H1 (cell line): ENCODE measurements at regions not wholly inside any gene's neighbourhood (a gene's known extent, or its start where the extent isn't known, plus 50 kb on each side); places are given as distances from the start of the nearest gene placed in this dataset.

Experiments
- CTCF ChIA-PET: fragments of 300-600 bp; sonication (Branson Sonifier 250); formaldehyde crosslinking; loops from one replicate; lab custom pipeline; 2021; ENCODE audit not compliant: partially characterized antibody; lab: Charles Lee
- POLR2A ChIA-PET: fragments of 300-600 bp; sonication (Branson Sonifier 250); formaldehyde crosslinking; loops from one replicate; lab custom pipeline; 2021; ENCODE audit warnings: inconsistent platforms; ENCODE audit not compliant: partially characterized antibody; lab: Charles Lee
- DNase-seq, 2 experiments: peaks; one replicate each; pipeline versions ENCODE4 v3.0.0 to v3.0.0-alpha.2; 2010 to 2022; ENCODE audit warnings: low spot score in 2 of 2, low read depth in 1 of 2, mixed read lengths in 1 of 2
- FAIRE-seq: peaks from 2 replicates; lab custom pipeline; 2011; peaks lifted over from hg19 to GRCh38; lab: Jason Lieb, UNC
- H2AFZ ChIP-seq: 2 replicates; pipeline ENCODE4 v1.8.1; 2012; ENCODE audit warnings: low read length, inconsistent platforms
- H2AK5ac ChIP-seq: 2 replicates; pipeline ENCODE4 v1.6.1; 2013; ENCODE audit warnings: low read depth, low read length
- H2BK120ac ChIP-seq: replicated peaks from 2 replicates; pipeline ENCODE3; 2013; ENCODE audit warnings: low read depth, low read length, inconsistent platforms
- H2BK12ac ChIP-seq: 2 replicates; pipeline ENCODE4 v1.6.1; 2013; ENCODE audit warnings: low read depth, low read length
- H2BK15ac ChIP-seq: 2 replicates; pipeline ENCODE4 v1.6.1; 2013; ENCODE audit warnings: low read length
- H2BK20ac ChIP-seq: 2 replicates; pipeline ENCODE4 v1.6.1; 2013; ENCODE audit warnings: low read length
- H2BK5ac ChIP-seq: 2 replicates; pipeline ENCODE4 v1.6.1; 2013; ENCODE audit warnings: low read depth, low read length
- H3K14ac ChIP-seq: 2 replicates; pipeline ENCODE4 v1.6.1; 2013; ENCODE audit warnings: inconsistent platforms; ENCODE audit not compliant: insufficient read length
- H3K18ac ChIP-seq: 2 replicates; pipeline ENCODE4 v1.6.1; 2013; ENCODE audit warnings: low read length; ENCODE audit errors: extremely low read depth
- H3K23ac ChIP-seq: 2 replicates; pipeline ENCODE4 v1.6.1; 2013; ENCODE audit warnings: inconsistent platforms; ENCODE audit not compliant: insufficient read length
- H3K23me2 ChIP-seq: 2 replicates; pipeline ENCODE4 v1.6.1; 2013; ENCODE audit warnings: low read depth, low read length
- H3K27ac ChIP-seq: 2 replicates; pipeline ENCODE4 v1.6.1; 2011; ENCODE audit warnings: low read depth, low read length, inconsistent platforms
- H3K27me3 ChIP-seq, 4 experiments: replicated peaks in 1 of 4; 1 replicate in 1 of 4; 2 replicates in 3 of 4; pipeline versions ENCODE4 v1.6.1 to v1.8.1; 2011 to 2013; ENCODE audit warnings: low read length in 3 of 4, mild to moderate bottlenecking in 3 of 4, inconsistent platforms in 2 of 4, mixed read lengths in 2 of 4, moderate library complexity in 1 of 4; ENCODE audit not compliant: control insufficient read depth in 3 of 4, insufficient read depth in 3 of 4; ENCODE audit errors: extremely low read depth in 1 of 4
- H3K36me3 ChIP-seq, 4 experiments: 2 replicates each; pipeline versions ENCODE4 v1.6.1 to v1.8.1; 2011 to 2013; ENCODE audit warnings: mild to moderate bottlenecking in 4 of 4, low read length in 3 of 4, moderate library complexity in 2 of 4, control low read depth in 1 of 4, inconsistent platforms in 1 of 4; ENCODE audit not compliant: insufficient read depth in 4 of 4, control insufficient read depth in 2 of 4
- H3K4ac ChIP-seq: replicated peaks from 2 replicates; pipeline ENCODE3; 2013; ENCODE audit warnings: low read length, low read depth, mixed read lengths, inconsistent platforms; ENCODE audit not compliant: insufficient read length
- H3K4me1 ChIP-seq, 4 experiments: replicated peaks in 1 of 4; 1 replicate in 1 of 4; 2 replicates in 3 of 4; pipeline versions ENCODE4 v1.6.1 to v1.8.1; 2011 to 2013; ENCODE audit warnings: low read length in 3 of 4, inconsistent platforms in 2 of 4, mixed read lengths in 1 of 4; ENCODE audit not compliant: insufficient read depth in 4 of 4, control insufficient read depth in 3 of 4
- H3K4me2 ChIP-seq, 2 experiments: 2 replicates each; pipeline versions ENCODE4 v1.6.1 to v1.8.1; 2011 to 2013; ENCODE audit warnings: low read depth in 2 of 2, low read length in 2 of 2, control low read depth in 1 of 2, inconsistent platforms in 1 of 2, mild to moderate bottlenecking in 1 of 2; ENCODE audit not compliant: insufficient read depth in 1 of 2
- H3K4me3 ChIP-seq, 4 experiments: fragments of 200-600, 300-600 bp in 1 of 4; sonication (generic), shearing (Covaris generic), sonication (Bioruptor Twin) in 1 of 4; 2 replicates each; pipeline versions ENCODE4 v1.5.1 to v1.8.1; 2011 to 2016; ENCODE audit warnings: low read length in 4 of 4, low read depth in 3 of 4, control low read depth in 2 of 4, inconsistent platforms in 2 of 4, mild to moderate bottlenecking in 2 of 4, mixed read lengths in 1 of 4, moderate library complexity in 1 of 4; ENCODE audit not compliant: insufficient read depth in 2 of 4; ENCODE audit errors: extremely low read depth in 1 of 4
- H3K56ac ChIP-seq: replicated peaks from 2 replicates; pipeline ENCODE3; 2013; ENCODE audit warnings: low read depth, mild to moderate bottlenecking, mixed read lengths, low read length, inconsistent platforms; ENCODE audit not compliant: insufficient read length
- H3K79me1 ChIP-seq: 2 replicates; pipeline ENCODE4 v1.6.1; 2013; ENCODE audit warnings: low read depth, low read length, control low read depth
- H3K79me2 ChIP-seq, 2 experiments: 2 replicates each; pipeline versions ENCODE4 v1.6.1 to v1.8.1; 2012 to 2013; ENCODE audit warnings: low read length in 2 of 2, mild to moderate bottlenecking in 2 of 2, inconsistent platforms in 1 of 2; ENCODE audit not compliant: insufficient read depth in 2 of 2, control insufficient read depth in 1 of 2
- H3K9ac ChIP-seq, 4 experiments: replicated peaks in 1 of 4; 1 replicate in 1 of 4; 2 replicates in 3 of 4; pipeline versions ENCODE4 v1.6.1 to v1.8.1; 2011 to 2013; ENCODE audit warnings: low read depth in 3 of 4, low read length in 3 of 4, control low read depth in 2 of 4, mild to moderate bottlenecking in 2 of 4, moderate library complexity in 2 of 4, inconsistent platforms in 1 of 4; ENCODE audit errors: extremely low read depth in 1 of 4
- H3K9me3 ChIP-seq, 2 experiments: 2 replicates each; pipeline versions ENCODE4 v1.6.1 to v1.8.1; 2012 to 2013; ENCODE audit warnings: mild to moderate bottlenecking in 2 of 2, moderate library complexity in 2 of 2, control low read depth in 1 of 2, inconsistent platforms in 1 of 2, low read depth in 1 of 2, low read length in 1 of 2, mixed read lengths in 1 of 2; ENCODE audit not compliant: insufficient read depth in 2 of 2
- H4K20me1 ChIP-seq, 2 experiments: replicated peaks in 1 of 2; 2 replicates each; pipeline versions ENCODE3 to v1.8.1; 2011 to 2013; ENCODE audit warnings: inconsistent platforms in 2 of 2, low read length in 2 of 2, mild to moderate bottlenecking in 1 of 2; ENCODE audit not compliant: insufficient read depth in 2 of 2, control insufficient read depth in 1 of 2
- H4K5ac ChIP-seq: 2 replicates; pipeline ENCODE4 v1.6.1; 2013; ENCODE audit warnings: low read length, low read depth, mixed read lengths, inconsistent platforms; ENCODE audit not compliant: insufficient read length
- H4K8ac ChIP-seq: 2 replicates; pipeline ENCODE4 v1.8.0; 2013; ENCODE audit warnings: mild to moderate bottlenecking, moderate library complexity, low read length, inconsistent platforms; ENCODE audit not compliant: insufficient read depth; ENCODE audit errors: extremely low read depth
- H4K91ac ChIP-seq: replicated peaks from 2 replicates; pipeline ENCODE3; 2013; ENCODE audit warnings: low read length, mixed read lengths, inconsistent platforms; ENCODE audit not compliant: insufficient read length
- CHD2 ChIP-seq: IDR thresholded peaks from 2 replicates; pipeline ENCODE4 v1.6.1; 2012; ENCODE audit warnings: low read length, improper control_type of control experiment
- FOSL1 ChIP-seq: IDR thresholded peaks from 2 replicates; pipeline ENCODE4 v1.6.1; 2011; ENCODE audit warnings: mild to moderate bottlenecking, low read depth, low read length, moderate library complexity; ENCODE audit not compliant: insufficient read depth
- HDAC2 ChIP-seq, 2 experiments: fragments of 300-600 bp in 1 of 2; sonication (generic) in 1 of 2; IDR thresholded peaks; 2 replicates each; pipeline ENCODE4 v1.6.1; 2011 to 2012; ENCODE audit warnings: low read depth in 2 of 2, low read length in 2 of 2, mild to moderate bottlenecking in 2 of 2, moderate library complexity in 2 of 2, borderline replicate concordance in 1 of 2, inconsistent platforms in 1 of 2
- KDM5A ChIP-seq: fragments of 200-600 bp; IDR thresholded peaks from 2 replicates; pipeline ENCODE4 v1.7.1; 2012; ENCODE audit warnings: mild to moderate bottlenecking, low read length, inconsistent platforms, mixed read lengths
- POLR2AphosphoS5 ChIP-seq: IDR thresholded peaks from 2 replicates; pipeline ENCODE4 v1.6.1; 2011; ENCODE audit warnings: low read depth, low read length
- SP4 ChIP-seq: IDR thresholded peaks from 2 replicates; pipeline ENCODE4 v1.6.1; 2012; ENCODE audit warnings: low read length, inconsistent platforms
- YY1 ChIP-seq: IDR thresholded peaks from 2 replicates; pipeline ENCODE4 v1.6.1; 2011; ENCODE audit warnings: low read depth, mild to moderate bottlenecking, low read length
- ZNF274 ChIP-seq: IDR thresholded peaks from 2 replicates; pipeline ENCODE4 v1.7.0; 2012; ENCODE audit warnings: low read length, borderline replicate concordance; ENCODE audit errors: extremely low read depth
- WGBS, 2 experiments: shearing (Covaris generic) in 1 of 2; methylation state at CpG; one replicate each; pipeline versions ENCODE4 v1.1.6 to v1.1.7; 2013 to 2015; ENCODE audit warnings: low lambda C conversion rate in 2 of 2, mixed read lengths in 2 of 2, inconsistent platforms in 1 of 2, low coverage in 1 of 2, missing lambda C conversion rate in 1 of 2; ENCODE audit not compliant: insufficient replicate concordance in 2 of 2, insufficient coverage in 1 of 2, insufficient read length in 1 of 2; ENCODE audit errors: extremely low coverage in 1 of 2, missing lambda C conversion rate in 1 of 2; 5-methylcytosine and 5-hydroxymethylcytosine counted together
- TF ChIP-seq, protein P1 (sequence below): IDR thresholded peaks from 2 replicates; pipeline ENCODE4 v1.6.1; 2011; ENCODE audit warnings: low read depth, mild to moderate bottlenecking, low read length; ENCODE audit not compliant: insufficient read depth

DNA sequence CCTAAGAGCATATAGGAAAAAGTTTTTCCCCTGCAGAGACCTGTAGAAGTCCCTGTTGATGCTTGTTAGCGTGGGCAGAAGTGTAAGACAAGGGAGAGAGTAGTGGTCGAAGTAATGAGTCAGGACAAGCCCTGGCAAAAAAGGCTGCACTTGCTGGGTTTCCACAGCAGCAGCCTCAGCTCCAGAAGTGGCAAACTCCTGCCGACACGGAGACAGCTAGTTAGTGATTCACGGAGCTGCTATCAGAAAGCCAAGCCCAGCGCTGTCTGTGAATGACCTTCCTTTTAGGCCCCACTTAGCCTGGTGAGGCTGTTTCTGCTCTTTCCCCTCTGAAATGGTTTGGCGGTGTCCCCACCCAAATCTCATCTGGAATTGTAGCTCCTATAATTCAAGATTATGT is 109.1 kb downstream of the FAM50B start:
- no peak overlapping the region for H2AFZ ChIP-seq
- H4K91ac ChIP-seq = no peak overlapping the region
- no peak overlapping the region for H3K4ac ChIP-seq
- no peak for FAIRE-seq
- H3K23ac ChIP-seq = no peak overlapping the region
- ChIA-PET CTCF (interaction anchor here (0.7 to 4.6 kb wide), 10 partner anchors 10 to 678 kb away, joined by 3 to 36 read pairs (median 3); partner anchors contain the start of gene FAM50B), POLR2A (interaction anchor here (1.2 to 1.5 kb wide), 2 partner anchors 9 to 28 kb away, joined by 3 read pairs; no protein-coding TSS in a partner anchor)
- no peaks in the 10 kb centered on the region for H4K20me1 ChIP-seq
- no peaks in the 10 kb centered on the region for H3K79me1 ChIP-seq
- no peak overlapping the region for H3K4me2 ChIP-seq
- H3K14ac ChIP-seq = no peak overlapping the region
- H3K9me3 ChIP-seq = no peaks in the 10 kb centered on the region
- no peak overlapping the region for H3K18ac ChIP-seq
- H2BK20ac ChIP-seq = no peak overlapping the region
- no peak overlapping the region for H2AK5ac ChIP-seq
- no peak overlapping the region for H2BK12ac ChIP-seq
- no peak overlapping the region for H2BK15ac ChIP-seq
- no peak for TF ChIP-seq ZNF274
- TF ChIP-seq HDAC2 (IDR thresholded peaks at IDR 0.05; ENCODE audit: borderline replicate concordance in 1 of 2, low read depth in 2 of 2, low read length in 2 of 2) = no peak
- no peak for TF ChIP-seq POLR2AphosphoS5
- TF ChIP-seq CHD2 = no peak
- TF ChIP-seq, protein P1, sequence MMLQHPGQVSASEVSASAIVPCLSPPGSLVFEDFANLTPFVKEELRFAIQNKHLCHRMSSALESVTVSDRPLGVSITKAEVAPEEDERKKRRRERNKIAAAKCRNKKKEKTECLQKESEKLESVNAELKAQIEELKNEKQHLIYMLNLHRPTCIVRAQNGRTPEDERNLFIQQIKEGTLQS = no peak
- no peak for TF ChIP-seq YY1
- no peak for TF ChIP-seq SP4
- TF ChIP-seq FOSL1 = no peak
- TF ChIP-seq KDM5A = no peak
- no peak overlapping the region for H3K9ac ChIP-seq
- H4K5ac ChIP-seq = no peak overlapping the region
- no peak overlapping the region for H3K4me3 ChIP-seq
- H2BK120ac ChIP-seq = no peak overlapping the region
- no peaks in the 10 kb centered on the region for H3K79me2 ChIP-seq
- no peaks in the 10 kb centered on the region for H3K23me2 ChIP-seq
- no peak overlapping the region for H3K27ac ChIP-seq
- no peaks in the 10 kb centered on the region for H3K36me3 ChIP-seq
- H4K8ac ChIP-seq = no peak overlapping the region
- H3K56ac ChIP-seq = no peak overlapping the region
- 93% methylated on average over 7 of the region's 7 CpGs; no CpG with 5 or more reads in 1 of the 2 experiments for WGBS, 2 experiments
- no peak overlapping the region for H2BK5ac ChIP-seq
- DNase-seq = no peak
- H3K4me1 ChIP-seq = no peaks in the 10 kb centered on the region
- H3K27me3 ChIP-seq = no peaks in the 10 kb centered on the region
